Thoracic aorta (tissue), 2 donors: ENCODE measurements at regions not wholly inside any gene's neighbourhood (a gene's known extent, or its start where the extent isn't known, plus 50 kb on each side); places are given as distances from the start of the nearest gene placed in this dataset.

ENCODE experiments used
- ATAC-seq: fragments of 150-250 bp; one replicate; pipeline ENCODE4 v1.8.0; 2017; ENCODE audit warnings: low read depth; ENCODE audit not compliant: insufficient number of reproducible peaks, low FRiP score
- DNase-seq: peaks from one replicate; pipeline ENCODE4 v3.0.0-alpha.2; 2020; ENCODE audit warnings: low spot score
- H3K27ac ChIP-seq, 2 donors: fragments of 200-600 bp; sonication (generic); 1 replicate in 1 of 2; 2 replicates in 1 of 2; pipeline ENCODE4 v1.5.1; 2016; ENCODE audit warnings: mild to moderate bottlenecking in 2 of 2, moderate library complexity in 2 of 2
- H3K27me3 ChIP-seq: fragments of 200-600 bp; sonication (generic); replicated peaks from 2 replicates; pipeline ENCODE4 v1.6.0; 2016; ENCODE audit warnings: mild to moderate bottlenecking; ENCODE audit not compliant: insufficient read depth
- H3K36me3 ChIP-seq: fragments of 200-600 bp; sonication (generic); one replicate; pipeline ENCODE4 v1.5.1; 2016
- H3K4me1 ChIP-seq, 2 donors: fragments of 200-600 bp; sonication (generic); 1 replicate in 1 of 2; 2 replicates in 1 of 2; pipeline versions ENCODE4 v1.5.1 to v1.6.0; 2016; ENCODE audit warnings: low read depth in 2 of 2, mild to moderate bottlenecking in 1 of 2; ENCODE audit not compliant: control insufficient read depth in 1 of 2
- H3K4me3 ChIP-seq: fragments of 200-600 bp; sonication (generic); 2 replicates; pipeline ENCODE4 v1.5.1; 2016; ENCODE audit warnings: mild to moderate bottlenecking
- H3K9me3 ChIP-seq: fragments of 200-600 bp; sonication (generic); 2 replicates; pipeline ENCODE4 v1.5.1; 2016
- TF ChIP-seq, protein P1 (sequence below): fragments of 200-600 bp; sonication (generic); IDR thresholded peaks from one replicate; pipeline ENCODE4 v1.5.1; 2019; ENCODE audit warnings: antibody characterized with exemption

DNA sequence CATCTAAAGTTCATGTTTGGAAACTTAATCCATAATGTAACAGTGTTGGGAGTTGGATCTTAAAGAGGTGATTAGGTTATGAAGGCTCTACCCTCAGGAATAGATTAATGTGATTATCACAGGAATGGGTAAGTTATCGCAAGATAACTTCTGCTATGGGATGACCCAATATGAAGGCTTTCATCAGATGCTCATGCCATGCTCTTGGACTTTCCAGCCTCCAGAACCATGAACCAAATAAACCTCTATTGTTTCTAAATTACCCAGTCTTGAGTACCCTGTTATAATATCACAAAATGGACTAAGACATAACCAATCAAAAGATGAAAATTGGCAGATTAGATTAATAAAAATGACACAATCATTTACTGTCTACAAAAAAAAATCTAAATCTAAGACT, 906.9 kb upstream of the SOX9 start:
- TF ChIP-seq, protein P1, sequence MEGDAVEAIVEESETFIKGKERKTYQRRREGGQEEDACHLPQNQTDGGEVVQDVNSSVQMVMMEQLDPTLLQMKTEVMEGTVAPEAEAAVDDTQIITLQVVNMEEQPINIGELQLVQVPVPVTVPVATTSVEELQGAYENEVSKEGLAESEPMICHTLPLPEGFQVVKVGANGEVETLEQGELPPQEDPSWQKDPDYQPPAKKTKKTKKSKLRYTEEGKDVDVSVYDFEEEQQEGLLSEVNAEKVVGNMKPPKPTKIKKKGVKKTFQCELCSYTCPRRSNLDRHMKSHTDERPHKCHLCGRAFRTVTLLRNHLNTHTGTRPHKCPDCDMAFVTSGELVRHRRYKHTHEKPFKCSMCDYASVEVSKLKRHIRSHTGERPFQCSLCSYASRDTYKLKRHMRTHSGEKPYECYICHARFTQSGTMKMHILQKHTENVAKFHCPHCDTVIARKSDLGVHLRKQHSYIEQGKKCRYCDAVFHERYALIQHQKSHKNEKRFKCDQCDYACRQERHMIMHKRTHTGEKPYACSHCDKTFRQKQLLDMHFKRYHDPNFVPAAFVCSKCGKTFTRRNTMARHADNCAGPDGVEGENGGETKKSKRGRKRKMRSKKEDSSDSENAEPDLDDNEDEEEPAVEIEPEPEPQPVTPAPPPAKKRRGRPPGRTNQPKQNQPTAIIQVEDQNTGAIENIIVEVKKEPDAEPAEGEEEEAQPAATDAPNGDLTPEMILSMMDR = no peak
- H3K27me3 ChIP-seq = no peaks in the 10 kb centered on the region
- no peak overlapping the region for H3K27ac ChIP-seq
- H3K36me3 ChIP-seq = no peaks in the 10 kb centered on the region
- no peak for ATAC-seq
- H3K4me1 ChIP-seq = no peaks in the 10 kb centered on the region
- DNase-seq = no peak
- no peak overlapping the region for H3K4me3 ChIP-seq
- no peaks in the 10 kb centered on the region for H3K9me3 ChIP-seq

DNA sequence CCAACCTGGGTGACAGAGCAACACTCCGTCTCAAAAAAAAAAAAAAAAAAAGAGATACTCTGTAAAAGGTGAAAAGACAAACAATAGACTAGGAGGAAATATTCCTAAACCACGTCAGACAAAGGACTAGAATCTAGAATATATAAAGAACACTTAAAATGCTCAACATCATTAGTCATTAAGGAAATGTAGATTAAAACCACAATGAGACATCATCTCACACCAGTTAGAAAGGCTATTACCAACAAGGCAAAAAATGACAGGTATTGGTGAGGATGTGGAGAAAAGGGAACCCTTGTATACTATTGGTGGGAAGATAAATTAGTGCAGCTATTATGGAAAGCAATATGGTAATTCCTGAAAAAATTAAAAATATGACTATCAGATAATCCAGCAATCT, 903.1 kb upstream of the SOX9 start:
- no peak overlapping the region for H3K4me3 ChIP-seq
- ATAC-seq (no peak), DNase-seq (no peak)

DNA sequence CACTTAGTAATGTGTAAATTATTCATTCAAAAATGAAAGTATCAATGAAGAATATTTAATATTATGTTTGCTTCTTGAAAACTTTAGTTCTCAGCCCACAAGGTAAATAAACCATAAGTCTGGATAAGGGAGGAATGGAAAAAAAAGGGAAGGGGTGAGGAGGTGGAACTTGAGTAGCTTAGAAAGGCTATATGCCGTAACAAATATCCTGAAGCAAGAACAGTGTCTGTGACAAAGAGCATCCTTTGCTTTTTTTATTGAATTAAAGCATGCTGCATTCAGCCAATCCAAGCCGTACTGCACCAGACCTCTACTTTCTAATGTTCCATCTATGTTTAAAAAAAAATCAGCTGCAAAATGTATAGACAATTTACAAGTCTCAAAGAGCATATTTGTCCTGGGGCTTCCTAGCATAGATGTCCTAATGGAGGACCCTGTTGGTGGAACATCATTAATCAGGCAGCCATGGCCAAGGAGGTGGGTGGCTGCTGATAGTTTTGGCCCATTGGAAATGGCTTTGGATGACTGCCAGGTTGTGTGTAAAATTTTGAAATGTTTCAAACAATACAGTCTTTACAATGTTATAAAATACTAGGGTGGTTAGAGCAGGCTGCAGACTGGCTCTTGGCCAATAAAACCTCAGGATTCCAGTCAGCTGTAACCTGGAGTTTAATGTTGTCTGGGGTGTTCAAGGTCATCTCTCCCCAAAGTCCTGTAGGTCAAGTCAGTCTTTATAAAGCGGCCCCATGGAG, 895.8 kb upstream of the SOX9 start:
- DNase-seq (no peak), ATAC-seq (no peak)
- no peaks in the 10 kb centered on the region for H3K9me3 ChIP-seq
- H3K36me3 ChIP-seq = no peaks in the 10 kb centered on the region
- H3K4me3 ChIP-seq = no peak overlapping the region
- TF ChIP-seq, protein P1 = no peak
- no peaks in the 10 kb centered on the region for H3K27me3 ChIP-seq
- no peak overlapping the region for H3K27ac ChIP-seq
- no peaks in the 10 kb centered on the region for H3K4me1 ChIP-seq

More for the DNA sequence above, 903.1 kb upstream of the SOX9 start:
- TF ChIP-seq, protein P1 = no peak
- Histone ChIP-seq H3K27ac (no peak overlapping the region), H3K4me1 (no peaks in the 10 kb centered on the region), H3K9me3 (no peaks in the 10 kb centered on the region), H3K36me3 (no peaks in the 10 kb centered on the region), H3K27me3 (no peaks in the 10 kb centered on the region)

DNA sequence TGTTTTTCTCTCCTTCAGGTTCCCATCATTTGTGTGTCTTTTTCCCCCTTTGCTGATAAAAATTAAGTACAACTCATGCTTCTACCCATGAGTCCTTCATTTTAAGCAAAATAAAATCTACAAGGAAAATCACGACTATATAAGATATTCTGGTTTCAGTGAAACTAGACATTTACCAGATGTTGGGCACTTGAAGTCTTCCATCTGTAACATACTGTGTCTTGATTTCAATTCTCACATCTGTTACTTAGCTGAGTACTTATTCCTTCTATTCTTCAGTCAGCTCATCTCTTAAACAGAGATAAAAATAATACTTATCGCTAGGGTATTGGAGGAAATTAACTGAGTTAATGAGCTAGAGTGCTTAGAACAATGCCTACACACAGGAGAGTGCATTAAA, 893.0 kb upstream of the SOX9 start:
- Histone ChIP-seq H3K9me3 (no peaks in the 10 kb centered on the region), H3K4me1 (no peaks in the 10 kb centered on the region), H3K36me3 (no peaks in the 10 kb centered on the region), H3K4me3 (no peak overlapping the region), H3K27me3 (no peaks in the 10 kb centered on the region), H3K27ac (no peak overlapping the region)
- ATAC-seq = no peak
- TF ChIP-seq, protein P1 = no peak
- DNase-seq = no peak

DNA sequence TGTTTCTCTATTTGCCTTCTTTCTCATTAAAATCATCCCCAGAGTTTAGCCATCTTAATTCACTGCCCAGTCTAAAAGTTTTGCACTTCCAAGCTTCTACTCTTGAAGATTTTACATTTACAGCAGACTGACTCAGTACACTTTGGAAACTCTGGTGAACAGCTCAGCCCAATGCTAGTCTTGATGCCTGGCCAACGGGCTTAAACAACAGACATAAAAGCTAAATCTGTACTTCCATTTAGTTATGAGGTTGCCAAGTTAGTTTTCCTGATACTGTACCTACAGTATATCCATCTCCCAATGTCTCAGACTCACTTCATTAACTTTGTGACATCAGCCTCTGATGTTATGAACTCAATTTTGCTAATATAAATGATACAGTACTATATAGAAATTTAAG, 891.8 kb upstream of the SOX9 start:
- DNase-seq (no peak), ATAC-seq (no peak)
- Histone ChIP-seq H3K9me3 (no peaks in the 10 kb centered on the region), H3K36me3 (no peaks in the 10 kb centered on the region), H3K27ac (no peak overlapping the region), H3K27me3 (no peaks in the 10 kb centered on the region), H3K4me3 (no peak overlapping the region), H3K4me1 (no peaks in the 10 kb centered on the region)
- TF ChIP-seq, protein P1 = no peak
